Heart left ventricle (tissue), 16 donors: ENCODE measurements at regions not wholly inside any gene's neighbourhood (a gene's known extent, or its start where the extent isn't known, plus 50 kb on each side); places are given as distances from the start of the nearest gene placed in this dataset.

Source experiments
- ATAC-seq, 4 donors: fragments of 200-7000 bp; cut with Tn5 transposase; one replicate each; pipeline ENCODE4 v1.9.1; 2020 to 2022; ENCODE audit warnings: moderate library complexity in 4 of 4, mild to moderate bottlenecking in 3 of 4, moderate number of reproducible peaks in 1 of 4
- DNase-seq, 5 donors: peaks; one replicate each; pipeline ENCODE4 v3.0.0-alpha.2; 2020
- H3K27ac ChIP-seq, 12 donors: fragments of 200-600 bp; sonication (generic) in 4 of 12; one replicate each; pipeline versions ENCODE4 v1.5.0 to v1.8.0; 2016 to 2022; ENCODE audit warnings: mild to moderate bottlenecking in 2 of 12
- H3K27me3 ChIP-seq, 9 donors: fragments of 200-600 bp; sonication (generic) in 2 of 9; one replicate each; pipeline versions ENCODE4 v1.5.1 to v1.8.0; 2016 to 2022; ENCODE audit warnings: mild to moderate bottlenecking in 3 of 9
- H3K36me3 ChIP-seq, 9 donors: fragments of 200-600 bp; sonication (generic) in 2 of 9; one replicate each; pipeline versions ENCODE4 v1.5.0 to v1.8.0; 2018 to 2022; ENCODE audit warnings: mild to moderate bottlenecking in 2 of 9
- H3K4me1 ChIP-seq, 12 donors: fragments of 200-600 bp; sonication (generic) in 4 of 12; one replicate each; pipeline versions ENCODE4 v1.5.0 to v1.8.0; 2016 to 2022; ENCODE audit warnings: mild to moderate bottlenecking in 3 of 12
- H3K4me3 ChIP-seq, 12 donors: fragments of 200-600 bp; sonication (generic) in 4 of 12; one replicate each; pipeline versions ENCODE4 v1.5.0 to v1.8.0; 2017 to 2022; ENCODE audit warnings: mild to moderate bottlenecking in 9 of 12, moderate library complexity in 4 of 12
- H3K9me3 ChIP-seq, 12 donors: fragments of 200-600 bp; sonication (generic) in 4 of 12; one replicate each; pipeline versions ENCODE4 v1.5.0 to v1.8.0; 2016 to 2022; ENCODE audit warnings: mild to moderate bottlenecking in 1 of 12
- POLR2A ChIP-seq, 2 donors: fragments of 450-650 bp; IDR thresholded peaks; one replicate each; pipeline ENCODE4 v1.6.1; 2017; ENCODE audit warnings: antibody characterized with exemption in 2 of 2, mild to moderate bottlenecking in 2 of 2, moderate library complexity in 2 of 2
- WGBS, 4 donors: extraction: QIAGEN DNeasy Blood & Tissue Kit in 2 of 4; methylation state at CpG; one replicate each; pipeline versions ENCODE4 v1.1.5 to v1.1.7; 2013 to 2018; 5-methylcytosine and 5-hydroxymethylcytosine counted together
- intact Hi-C, 10 donors: fragments of 100-400 bp; cut with DNase I; formaldehyde crosslinking; loops; one replicate each; pipeline versions ENCODE4 v1.11.1 to v1.14.2; 2022
- TF ChIP-seq, protein P1 (sequence below), 12 donors: fragments of 200-600 bp; sonication (generic) in 4 of 12; IDR thresholded peaks; one replicate each; pipeline versions ENCODE4 v1.5.0 to v1.8.0; 2018 to 2022; ENCODE audit warnings: antibody characterized with exemption in 12 of 12, mild to moderate bottlenecking in 5 of 12
- donor health status: ischemic (EF 13 %, LVEDD 7.1; RV severe dilation, severe dysfunction).
- donor health status: healthy with polysubstance abuse.
- donor health status: DM: no; HTN: yes; CAD: no.
- donor health status: DM: no; HTN: no; CAD: no.
- donor health status: ischemic (EF 25% LVEDD 6.9; RV normal size, moderate dysfunction).
- donor health status: ischemic (EF 25% LVEDD 5.7; RV mildly dilated, moderate dysfunction).
- donor health status: healthy.
- donor health status: DM: yes; HTN: yes; CAD: no.
- donor health status: ischemic (EF 35%, LVEDD 5.7; RV mildly dilated, moderate dysfunction).
- donor health status: nonischemic (EF 11% LVEDD 7.7; RV severe dilation, severe dysfunction).
- donor health status: DM: yes; HTN: yes; CAD: no.
- donor health status: PGD.
- donor health status: ischemic (EF 29% LVEDD 5.4; RV normal size, mild dysfunction).
- donor health status: nonischemic (EF 23%, LVEDD 6.1; RV moderate dilation, normal function).

DNA sequence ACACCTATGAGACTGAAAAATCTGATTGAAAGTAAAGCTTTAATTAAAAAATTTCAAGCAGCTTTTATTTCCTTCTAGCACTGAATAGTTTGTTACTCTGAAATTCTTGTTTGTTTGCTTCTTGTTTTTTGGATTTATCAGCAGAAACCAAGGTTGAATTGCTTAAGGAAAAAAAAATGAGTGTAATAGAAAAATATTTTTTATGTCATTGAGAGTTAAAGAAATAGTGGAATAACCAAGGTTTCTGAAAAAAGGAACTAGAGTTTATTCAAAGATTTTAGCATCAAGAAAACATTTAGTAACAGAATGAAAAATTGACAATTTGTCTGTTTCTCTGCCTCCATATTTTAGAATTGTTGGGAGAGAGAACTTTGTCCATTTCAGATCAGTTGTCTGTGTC lies 1852.2 kb downstream of the PCDH7 start:
- no peak overlapping the region for H3K27ac ChIP-seq
- no peaks in the 10 kb centered on the region for H3K27me3 ChIP-seq
- no peaks in the 10 kb centered on the region for H3K36me3 ChIP-seq
- H3K4me3 ChIP-seq, result no peak overlapping the region
- no peak for ATAC-seq
- DNase-seq, result no peak
- peaks cover 0 to 10% (median 0%) of the 10 kb centered on the region in 12 donors for H3K4me1 ChIP-seq
- intact Hi-C loops, result no loop called here
- TF ChIP-seq, protein P1, sequence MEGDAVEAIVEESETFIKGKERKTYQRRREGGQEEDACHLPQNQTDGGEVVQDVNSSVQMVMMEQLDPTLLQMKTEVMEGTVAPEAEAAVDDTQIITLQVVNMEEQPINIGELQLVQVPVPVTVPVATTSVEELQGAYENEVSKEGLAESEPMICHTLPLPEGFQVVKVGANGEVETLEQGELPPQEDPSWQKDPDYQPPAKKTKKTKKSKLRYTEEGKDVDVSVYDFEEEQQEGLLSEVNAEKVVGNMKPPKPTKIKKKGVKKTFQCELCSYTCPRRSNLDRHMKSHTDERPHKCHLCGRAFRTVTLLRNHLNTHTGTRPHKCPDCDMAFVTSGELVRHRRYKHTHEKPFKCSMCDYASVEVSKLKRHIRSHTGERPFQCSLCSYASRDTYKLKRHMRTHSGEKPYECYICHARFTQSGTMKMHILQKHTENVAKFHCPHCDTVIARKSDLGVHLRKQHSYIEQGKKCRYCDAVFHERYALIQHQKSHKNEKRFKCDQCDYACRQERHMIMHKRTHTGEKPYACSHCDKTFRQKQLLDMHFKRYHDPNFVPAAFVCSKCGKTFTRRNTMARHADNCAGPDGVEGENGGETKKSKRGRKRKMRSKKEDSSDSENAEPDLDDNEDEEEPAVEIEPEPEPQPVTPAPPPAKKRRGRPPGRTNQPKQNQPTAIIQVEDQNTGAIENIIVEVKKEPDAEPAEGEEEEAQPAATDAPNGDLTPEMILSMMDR (IDR thresholded peaks at IDR 0.05), result no peak
- TF ChIP-seq POLR2A (IDR thresholded peaks at IDR 0.05), result no peak
- H3K9me3 ChIP-seq, result no peaks in the 10 kb centered on the region

- no peak for DNase-seq
- Histone ChIP-seq H3K36me3 (no peaks in the 10 kb centered on the region), H3K27me3 (no peaks in the 10 kb centered on the region), H3K27ac (no peak overlapping the region), H3K9me3 (no peaks in the 10 kb centered on the region), H3K4me1 (peaks cover 0 to 6% (median 0%) of the 10 kb centered on the region in 12 donors), H3K4me3 (no peak overlapping the region)
- 54 to 77% (median 71%) methylated on average over 1 of the region's 1 CpG for WGBS, 4 donors
- TF ChIP-seq, protein P1 (IDR thresholded peaks at IDR 0.05), result no peak
- no peak for TF ChIP-seq POLR2A (IDR thresholded peaks at IDR 0.05)
- ATAC-seq, result no peak
- intact Hi-C loops, result no loop called here
These were observed 1854.6 kb downstream of the PCDH7 start for GRCh38 chr4:32574803-32575202.

DNA sequence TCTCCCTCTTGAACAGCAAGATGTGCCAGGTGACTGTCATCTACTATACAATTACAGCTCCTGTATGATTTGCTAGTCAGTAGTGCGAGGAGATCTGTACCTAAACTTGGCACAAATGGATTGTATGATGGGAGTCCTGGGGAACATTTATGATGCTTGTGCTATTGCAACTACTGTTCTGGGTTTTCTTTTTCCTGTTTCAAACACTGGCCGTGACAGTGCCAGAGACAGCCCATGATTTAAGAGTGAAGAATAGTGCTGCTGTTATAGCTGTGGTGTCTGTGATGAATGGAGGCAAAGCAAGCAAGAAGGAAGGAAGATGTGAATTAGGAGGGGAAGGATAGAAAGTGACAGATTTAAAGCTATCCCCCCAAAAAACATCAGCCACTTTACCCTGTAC lies 1868.9 kb downstream of the PCDH7 start:
- DNase-seq, result no peak
- Histone ChIP-seq H3K4me1 (no peaks in the 10 kb centered on the region), H3K4me3 (no peak overlapping the region), H3K36me3 (no peaks in the 10 kb centered on the region), H3K27ac (no peak overlapping the region), H3K9me3 (peaks cover 0 to 3% (median 0%) of the 10 kb centered on the region in 12 donors), H3K27me3 (no peaks in the 10 kb centered on the region)
- WGBS, 4 donors, result 55 to 72% (median 64%) methylated on average over 2 of the region's 2 CpGs
- intact Hi-C loops, result no loop called here
- no peak for ATAC-seq
- TF ChIP-seq POLR2A (IDR thresholded peaks at IDR 0.05), result no peak
- TF ChIP-seq, protein P1 (IDR thresholded peaks at IDR 0.05), result no peak

GRCh38 chr4:32589853-32590252 lies 1869.7 kb downstream of the PCDH7 start:
- intact Hi-C loops, result no loop called here
- Histone ChIP-seq H3K4me1 (no peaks in the 10 kb centered on the region), H3K27ac (no peak overlapping the region), H3K36me3 (no peaks in the 10 kb centered on the region), H3K27me3 (no peaks in the 10 kb centered on the region), H3K4me3 (no peak overlapping the region), H3K9me3 (peaks cover 0 to 3% (median 0%) of the 10 kb centered on the region in 12 donors)
- ATAC-seq (no peak), DNase-seq (no peak)
- TF ChIP-seq POLR2A (IDR thresholded peaks at IDR 0.05), result no peak
- TF ChIP-seq, protein P1 (IDR thresholded peaks at IDR 0.05), result no peak
- WGBS, 4 donors, result 61 to 75% (median 68%) methylated on average over 2 of the region's 2 CpGs
